Stimulated activated CD4-positive, alpha-beta T cell treated with anti-CD3 and anti-CD28 coated beads, TNF-alpha, amount 100 ng/mL, for 24 hours (primary cell): ENCODE measurements at regions not wholly inside any gene's neighbourhood (a gene's known extent, or its start where the extent isn't known, plus 50 kb on each side); places are given as distances from the start of the nearest gene placed in this dataset.

ENCODE experiments used
- DNase-seq, 3 experiments: peaks; one replicate each; pipeline ENCODE4 v3.0.0-alpha.2; 2020; ENCODE audit warnings: low read depth in 3 of 3

- no peak for DNase-seq
These were observed 57.8 kb upstream of the SHANK2 start for GRCh38 chr11:71310184-71310583.

GRCh38 chr11:71309611-71310010, 57.2 kb upstream of the SHANK2 start:
- no peak for DNase-seq

GRCh38 chr11:71309181-71309580, 56.8 kb upstream of the SHANK2 start:
- DNase-seq: no peak

GRCh38 chr11:71307811-71308645, 55.7 kb upstream of the SHANK2 start:
- no peak for DNase-seq

GRCh38 chr11:71305451-71306125, 53.2 kb upstream of the SHANK2 start:
- no peak for DNase-seq

GRCh38 chr11:71305041-71305440, 52.7 kb upstream of the SHANK2 start:
- DNase-seq: no peak

GRCh38 chr11:71304491-71304890, 52.1 kb upstream of the SHANK2 start:
- DNase-seq: no peak

GRCh38 chr11:71304045-71304444, 51.7 kb upstream of the SHANK2 start:
- DNase-seq: no peak

GRCh38 chr11:71302911-71303310, 50.5 kb upstream of the SHANK2 start:
- DNase-seq: no peak

GRCh38 chr11:71302534-71302909, 50.1 kb upstream of the SHANK2 start:
- no peak for DNase-seq
